Fibroblast of skin of right quadriceps (primary cell): ENCODE measurements at regions not wholly inside any gene's neighbourhood (a gene's known extent, or its start where the extent isn't known, plus 50 kb on each side); places are given as distances from the start of the nearest gene placed in this dataset.
A peak's percentile ranks its signal among the peaks of the same experiment; 100 is the strongest.
"Not testable (repeated sequence)": the region's sequence is repeated elsewhere in the genome, so short reads cannot be mapped to it uniquely, and the experiment has no call there.

ENCODE experiments used
- DNase-seq: peaks from one replicate; pipeline ENCODE4 v3.0.0-alpha.2; 2013

DNA sequence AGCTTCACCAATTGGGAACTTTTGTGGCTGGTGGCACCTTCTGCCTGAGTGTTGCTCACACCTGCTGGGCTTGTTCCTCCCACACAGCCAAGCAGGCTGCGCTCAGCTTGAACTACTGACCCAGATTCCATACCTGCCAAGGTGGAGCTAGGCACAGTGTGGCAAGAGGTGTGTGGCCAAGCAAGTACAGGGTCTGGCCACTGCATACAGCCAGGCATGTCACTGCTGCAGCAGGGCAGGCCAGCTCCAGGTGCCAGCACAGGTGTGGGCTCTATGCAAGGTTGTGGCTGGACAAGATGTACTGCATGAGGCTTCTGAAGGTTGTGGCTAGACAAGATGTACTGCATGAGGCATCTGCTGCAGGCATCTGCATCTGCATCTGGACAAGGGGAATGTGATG, 1254.8 kb downstream of the AMY1C start:
- DNase-seq, result no peak

DNA sequence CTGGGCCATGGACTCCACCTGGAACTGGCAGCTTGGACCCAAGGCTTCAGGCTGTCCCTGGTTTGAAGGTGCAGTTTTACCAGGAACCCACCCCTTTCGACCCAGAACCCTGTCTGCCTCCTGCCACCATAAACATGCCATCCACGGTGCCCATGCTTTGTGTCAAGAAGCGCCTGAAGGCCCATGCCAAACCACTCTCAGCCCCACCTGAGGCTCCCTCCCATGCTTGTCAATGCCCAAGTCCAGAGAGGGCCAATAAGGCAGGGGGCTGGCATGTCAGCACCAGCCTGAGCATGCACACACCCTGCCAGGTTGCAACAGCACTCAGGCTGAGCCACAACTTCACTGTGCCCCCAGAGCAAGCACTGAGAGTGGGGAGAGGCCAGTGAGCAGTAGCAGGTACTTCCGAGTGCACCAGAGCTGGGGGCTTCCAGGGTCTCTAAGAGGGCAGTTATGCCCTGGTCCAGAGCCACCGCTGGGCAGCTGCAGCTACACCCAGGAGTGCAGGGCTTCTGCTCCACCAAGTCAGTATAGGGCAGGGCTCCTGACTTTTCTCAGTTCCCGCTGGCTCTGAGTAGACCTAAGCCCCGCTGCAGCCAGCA, 1256.0 kb downstream of the AMY1C start:
- no peak for DNase-seq

DNA sequence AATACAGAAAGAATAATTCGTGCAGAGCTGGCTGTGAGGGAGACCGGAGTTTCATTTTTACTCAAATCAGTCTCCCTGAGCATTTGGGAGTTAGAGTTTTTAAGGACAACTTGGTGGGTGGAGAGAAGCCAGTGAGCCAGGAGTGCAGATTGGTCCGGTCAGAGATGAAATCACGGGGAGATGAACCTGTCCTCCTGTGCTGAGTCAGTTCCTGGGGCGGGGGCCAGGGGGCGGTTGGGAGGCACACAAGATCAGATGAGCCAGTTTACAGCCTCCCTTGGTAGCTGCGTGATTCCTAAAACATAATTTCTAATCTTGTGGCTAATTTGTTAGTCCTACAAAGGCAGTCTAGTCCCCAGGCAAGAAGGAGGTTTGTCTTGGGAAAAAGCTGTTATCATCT, 1267.9 kb downstream of the AMY1C start:
- no peak for DNase-seq

- no peak for DNase-seq
Measured at GRCh38 chr1:105023719-105024118, 1274.0 kb downstream of the AMY1C start.

GRCh38 chr1:105027838-105028471, 1278.3 kb downstream of the AMY1C start:
- no peak for DNase-seq

DNA sequence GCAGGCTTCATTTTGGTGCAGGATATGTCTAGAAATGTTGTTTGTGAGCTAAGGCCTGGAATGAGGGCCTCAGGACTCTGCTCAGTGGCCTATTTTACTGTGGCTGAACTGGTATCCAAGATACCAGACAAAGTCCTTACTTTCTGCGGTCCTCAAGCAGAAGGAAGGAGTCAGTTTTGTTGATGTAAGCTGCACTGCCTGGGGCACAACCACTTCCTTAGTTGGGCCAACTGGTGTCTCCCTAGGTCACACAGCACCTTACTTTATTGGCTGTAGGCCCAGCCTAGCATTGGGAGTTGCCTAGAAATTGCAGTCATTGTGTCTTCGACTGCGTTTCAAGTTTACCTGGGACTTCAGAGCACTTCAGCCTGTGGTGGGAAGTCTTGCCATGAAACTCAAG, 1322.7 kb downstream of the AMY1C start:
- DNase-seq, result no peak

GRCh38 chr1:105072850-105073249, 1323.2 kb downstream of the AMY1C start:
- no peak for DNase-seq

GRCh38 chr1:105073660-105074059, 1324.0 kb downstream of the AMY1C start:
- DNase-seq, result no peak

DNA sequence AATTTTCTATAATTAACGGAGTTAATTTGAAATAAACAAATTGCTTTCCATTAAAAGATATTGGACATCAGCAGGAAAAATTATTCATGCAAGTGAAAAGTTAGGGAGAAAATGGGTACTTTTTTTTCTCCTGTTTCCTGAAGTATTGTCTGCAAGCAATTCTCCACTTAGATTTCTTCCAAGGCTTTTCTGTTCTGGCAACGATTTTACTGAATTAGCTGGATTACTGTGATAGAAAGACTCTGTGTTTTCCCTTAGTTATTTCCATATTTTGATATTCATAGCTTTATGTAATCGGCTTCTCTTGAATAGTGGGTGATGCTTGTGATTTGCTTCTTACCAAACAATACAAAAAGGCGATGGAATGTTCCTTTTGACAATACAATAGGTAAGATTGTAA, 1333.9 kb downstream of the AMY1C start:
- no peak for DNase-seq

DNA sequence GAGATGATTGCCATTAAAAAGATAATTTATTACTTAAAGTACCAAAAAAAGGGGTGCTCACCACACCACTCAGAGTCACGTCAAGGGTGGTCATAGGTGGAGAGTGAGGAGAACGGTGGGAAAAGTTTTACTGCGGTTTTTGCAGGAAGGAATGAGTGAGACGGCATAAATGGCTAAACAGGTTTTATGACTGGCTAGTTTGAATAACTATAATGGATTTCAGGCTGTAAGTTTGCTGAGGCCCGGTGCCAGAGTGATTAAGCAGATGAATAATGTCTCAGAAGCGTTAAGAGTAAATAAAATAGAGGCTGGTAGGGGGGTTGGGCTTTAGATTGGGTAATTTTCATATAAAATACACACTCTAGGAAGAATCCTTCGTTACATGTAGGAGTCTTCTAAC, 1337.8 kb downstream of the AMY1C start:
- DNase-seq, result no peak

GRCh38 chr1:105088166-105088565, 1338.5 kb downstream of the AMY1C start:
- no peak for DNase-seq

DNA sequence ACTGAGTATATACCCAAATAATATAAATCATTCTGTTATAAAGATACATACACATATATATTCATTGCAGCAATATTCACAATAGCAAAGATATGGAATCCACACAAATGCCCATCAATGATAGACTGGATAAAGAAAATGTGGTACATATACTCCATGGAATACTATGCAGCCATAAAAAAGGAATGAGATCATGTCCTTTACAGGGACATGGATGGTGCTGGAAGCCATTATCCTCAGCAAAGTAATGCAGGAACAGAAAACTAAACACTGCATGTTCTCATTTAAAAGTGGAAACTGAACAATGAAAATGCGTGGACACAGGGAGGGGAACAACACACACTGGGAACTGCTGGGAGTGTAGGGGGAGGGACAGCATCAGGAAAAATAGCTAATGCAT, 1344.2 kb downstream of the AMY1C start:
- DNase-seq, result not testable (repeated sequence)

DNA sequence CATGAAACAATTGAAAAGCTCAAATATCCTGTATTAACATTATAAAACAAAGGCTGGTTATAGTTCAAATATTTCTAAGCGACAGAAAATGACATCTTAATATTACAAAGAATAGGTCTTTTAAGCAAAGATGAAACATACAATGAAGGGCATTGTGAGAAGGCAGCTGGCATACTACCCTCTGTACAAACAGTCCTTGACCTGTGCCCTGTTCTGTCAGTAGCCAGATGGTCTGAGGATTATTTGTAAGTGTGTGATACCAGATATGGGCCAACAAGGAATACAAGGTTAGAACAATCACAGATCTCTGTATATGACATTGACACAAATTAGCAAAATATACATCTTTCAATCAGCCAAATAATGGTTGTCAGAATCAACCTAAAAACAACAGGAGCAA, 1350.4 kb downstream of the AMY1C start:
- DNase-seq, result no peak

DNA sequence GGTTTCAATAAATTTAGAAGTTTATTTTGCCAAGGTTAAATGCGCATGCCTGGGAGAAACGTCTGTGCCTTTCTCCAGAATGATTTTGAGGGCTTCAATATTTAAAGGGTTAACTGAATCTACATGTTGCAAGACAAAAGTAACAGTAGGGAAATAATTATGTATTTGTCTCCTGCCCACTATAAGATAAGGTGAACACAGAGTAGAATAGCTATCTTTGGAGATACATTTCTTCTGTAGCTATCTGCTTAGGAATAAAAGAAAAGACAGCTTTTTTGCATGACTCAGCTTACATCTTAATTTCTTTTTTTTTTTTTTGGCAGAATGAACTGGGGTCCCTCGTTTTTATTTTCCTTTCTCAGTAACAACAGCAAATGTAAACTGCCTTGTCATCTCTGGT, 1351.6 kb downstream of the AMY1C start:
- DNase-seq, result no peak

DNA sequence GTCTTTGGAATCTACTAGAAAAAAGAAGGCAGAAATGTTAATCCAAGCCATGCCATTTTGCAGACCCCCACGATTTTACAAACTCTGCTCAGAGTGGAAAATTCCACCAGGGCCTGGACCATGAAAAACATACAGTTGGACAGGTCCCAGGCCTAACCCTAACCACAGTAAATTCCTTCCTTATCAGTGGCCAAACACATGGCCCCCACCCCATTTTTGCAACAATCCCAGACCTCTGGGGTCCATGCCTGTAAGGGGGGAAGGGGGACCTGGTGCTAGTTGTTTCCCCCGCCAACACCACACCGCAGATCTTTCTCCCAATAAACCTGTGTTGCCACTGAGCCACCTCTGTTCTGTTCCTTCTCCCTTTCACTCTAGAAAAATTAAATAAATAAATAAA, 1352.7 kb downstream of the AMY1C start:
- no peak for DNase-seq

DNA sequence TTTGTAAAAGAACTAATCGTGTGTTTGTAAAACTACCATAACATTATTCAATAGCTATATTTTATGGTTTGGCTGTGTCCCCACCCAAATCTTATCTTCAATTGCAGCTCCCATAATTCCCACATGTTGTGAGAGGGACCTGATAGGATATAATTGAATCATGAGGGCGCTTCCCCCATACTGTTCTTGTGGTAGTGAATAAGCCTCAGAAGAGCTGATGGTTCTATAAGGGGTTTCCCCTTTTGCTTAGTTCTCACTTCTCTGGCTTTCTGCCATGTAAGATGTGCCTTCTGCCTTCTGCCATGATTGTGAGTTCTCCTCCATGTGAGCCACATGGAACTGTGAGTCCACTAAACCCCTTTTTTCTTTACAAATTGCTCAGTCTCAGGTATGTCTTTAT, 1372.3 kb downstream of the AMY1C start:
- DNase-seq, result no peak

- DNase-seq, result no peak
Measured at GRCh38 chr1:105137543-105138457, 1388.1 kb downstream of the AMY1C start.

DNA sequence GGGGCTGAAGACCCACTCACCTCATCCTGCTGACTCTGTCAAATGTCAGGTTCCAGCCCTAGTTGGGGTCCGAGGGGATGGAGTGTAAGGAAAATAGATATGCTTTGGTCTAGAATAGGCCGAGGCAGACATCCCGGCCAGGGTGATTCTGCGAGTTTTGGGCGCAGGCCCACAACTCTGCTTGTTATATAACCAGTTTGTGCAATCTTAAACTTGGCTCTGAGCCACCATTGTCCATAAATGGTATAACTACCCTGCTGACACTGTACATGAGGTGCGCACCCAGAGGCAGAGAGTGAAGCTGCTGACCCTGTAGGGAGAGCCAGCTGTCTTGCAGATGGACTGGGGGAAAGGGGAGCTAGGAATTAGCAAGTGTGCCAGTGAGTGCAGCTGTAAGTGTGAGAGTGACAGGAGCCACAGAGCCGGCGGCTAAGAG, 1388.8 kb downstream of the AMY1C start:
- peak; percentile 10 for DNase-seq

DNA sequence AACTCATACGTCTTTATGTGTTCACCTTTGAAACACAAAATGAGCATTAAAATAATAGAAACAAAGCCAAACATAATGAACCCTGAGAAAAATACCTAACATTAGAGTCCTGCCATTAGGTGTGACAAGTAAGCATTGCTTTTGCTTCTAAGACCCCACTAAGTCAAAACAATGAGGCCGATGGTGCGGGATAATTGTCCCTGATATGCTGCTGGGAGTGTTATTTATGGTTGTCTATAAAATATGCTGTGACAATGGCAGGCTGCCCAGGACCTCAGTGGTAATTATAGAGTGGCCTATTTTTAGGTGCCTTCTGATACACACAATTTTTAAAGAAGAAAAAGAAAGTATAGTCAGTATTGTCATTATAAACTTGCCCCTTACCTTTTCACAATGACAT, 1423.1 kb downstream of the AMY1C start:
- no peak for DNase-seq

DNA sequence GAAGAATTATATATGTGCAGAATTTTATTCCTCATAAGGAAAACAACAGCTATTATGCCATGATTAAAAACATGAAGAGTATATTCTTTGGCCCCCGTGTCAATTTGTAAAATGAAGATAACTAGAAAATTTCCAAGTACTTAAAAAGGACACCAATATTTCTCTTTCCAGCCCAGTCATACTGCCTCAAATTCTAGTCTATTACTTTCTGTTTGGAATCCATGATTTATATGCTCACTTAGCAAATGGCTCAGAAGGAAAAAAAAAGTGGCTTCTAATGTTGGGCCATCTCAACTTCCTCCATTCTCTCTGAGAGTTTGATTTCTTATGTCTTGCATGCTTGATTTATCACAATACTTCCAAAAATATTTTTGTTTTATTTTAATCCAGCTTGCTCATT, 1431.1 kb downstream of the AMY1C start:
- no peak for DNase-seq

- DNase-seq, result no peak
Measured at GRCh38 chr1:105204836-105205371, 1455.2 kb downstream of the AMY1C start.

- no peak for DNase-seq
Measured at GRCh38 chr1:105208581-105208980, 1458.9 kb downstream of the AMY1C start.

- DNase-seq, result no peak
Measured at GRCh38 chr1:105210747-105211146, 1461.0 kb downstream of the AMY1C start.

GRCh38 chr1:105231378-105231777, 1481.7 kb downstream of the AMY1C start:
- no peak for DNase-seq
